ENCODE measurements at regions not wholly inside any gene's neighbourhood (a gene's known extent, or its start where the extent isn't known, plus 50 kb on each side); places are given as distances from the start of the nearest gene placed in this dataset.
"Not testable (repeated sequence)": the region's sequence is repeated elsewhere in the genome, so short reads cannot be mapped to it uniquely, and the experiment has no call there.

GRCh38 chr10:81730891-81731290, 144.1 kb upstream of the NRG3 start:
- peaks cover 4 to 20% of the 10 kb centered on the region in 2 donors for H3K9me3 ChIP-seq (replicated peaks in 1 of 2; ENCODE audit: control insufficient read depth in 1 of 2, insufficient read depth in 1 of 2, low read length in 2 of 2)
- no peak overlapping the region for H3K4me3 Mint-ChIP-seq
- DNase-seq, result no peak
- no peaks in the 10 kb centered on the region for H3K36me3 Mint-ChIP-seq
- no peaks in the 10 kb centered on the region for H3K27me3 ChIP-seq (ENCODE audit: control insufficient read depth in 2 of 2, insufficient read depth in 2 of 2, low read length in 2 of 2)
- intact Hi-C loops (cut with micrococcal nuclease), result no loop called here
- H2AFZ ChIP-seq (ENCODE audit: insufficient read depth, low read depth, low read length, poor library complexity, severe bottlenecking), result no peak overlapping the region
- no peak overlapping the region for H3K27ac ChIP-seq (ENCODE audit: low read depth in 1 of 2, low read length in 2 of 2)
- H3K4me1 ChIP-seq (ENCODE audit: control insufficient read depth in 1 of 2, insufficient read depth in 2 of 2, low read length in 2 of 2), result no peaks in the 10 kb centered on the region
- H3K27ac Mint-ChIP-seq, result no peak overlapping the region
- TF ChIP-seq CTCF (IDR thresholded peaks at IDR 0.05), result no peak
- H3K9ac ChIP-seq (ENCODE audit: insufficient read depth, low read length, poor library complexity, severe bottlenecking), result no peak overlapping the region
- H3K27me3 Mint-ChIP-seq (ENCODE audit: low read depth in 3 of 3), result no peaks in the 10 kb centered on the region
- WGBS (ENCODE audit: insufficient coverage), result no CpG with 5 or more reads among the region's 1 CpG
- no peaks in the 10 kb centered on the region for H3K4me1 Mint-ChIP-seq
- H3K4me2 ChIP-seq (replicated peaks; ENCODE audit: extremely low read depth, low read length, poor library complexity, severe bottlenecking), result no peak overlapping the region
- no peaks in the 10 kb centered on the region for H3K36me3 ChIP-seq (replicated peaks in 1 of 2; ENCODE audit: control insufficient read depth in 1 of 2, insufficient read depth in 2 of 2, low read length in 2 of 2)
- peaks cover 2 to 18% (median 7%) of the 10 kb centered on the region in 7 donors for H3K9me3 Mint-ChIP-seq
- no peaks in the 10 kb centered on the region for H4K20me1 ChIP-seq (ENCODE audit: insufficient read depth, low read length)
- no peak overlapping the region for H3K4me3 ChIP-seq (replicated peaks in 1 of 3; ENCODE audit: low read depth in 2 of 3, low read length in 3 of 3)
- H3K79me2 ChIP-seq (ENCODE audit: insufficient read depth, low read length), result no peaks in the 10 kb centered on the region

- no peak for TF ChIP-seq CTCF (IDR thresholded peaks at IDR 0.05)
- H3K4me2 ChIP-seq (replicated peaks; ENCODE audit: extremely low read depth, low read length, poor library complexity, severe bottlenecking), result no peak overlapping the region
- no CpG with 5 or more reads among the region's 1 CpG for WGBS (ENCODE audit: insufficient coverage)
- intact Hi-C loops (cut with micrococcal nuclease), result no loop called here
- H3K79me2 ChIP-seq (ENCODE audit: insufficient read depth, low read length), result no peaks in the 10 kb centered on the region
- H4K20me1 ChIP-seq (ENCODE audit: insufficient read depth, low read length), result no peaks in the 10 kb centered on the region
- no peaks in the 10 kb centered on the region for H3K27me3 ChIP-seq (ENCODE audit: control insufficient read depth in 2 of 2, insufficient read depth in 2 of 2, low read length in 2 of 2)
- peaks cover 4 to 20% of the 10 kb centered on the region in 2 donors for H3K9me3 ChIP-seq (replicated peaks in 1 of 2; ENCODE audit: control insufficient read depth in 1 of 2, insufficient read depth in 1 of 2, low read length in 2 of 2)
- H2AFZ ChIP-seq (ENCODE audit: insufficient read depth, low read depth, low read length, poor library complexity, severe bottlenecking), result no peak overlapping the region
- H3K27ac ChIP-seq (ENCODE audit: low read depth in 1 of 2, low read length in 2 of 2), result no peak overlapping the region
- Mint-ChIP-seq H3K9me3 (peaks cover 7 to 21% (median 10%) of the 10 kb centered on the region in 7 donors), H3K36me3 (no peaks in the 10 kb centered on the region), H3K27me3 (ENCODE audit: low read depth in 3 of 3) (no peaks in the 10 kb centered on the region), H3K27ac (no peak overlapping the region), H3K4me1 (no peaks in the 10 kb centered on the region), H3K4me3 (no peak overlapping the region)
- DNase-seq, result no peak
- H3K36me3 ChIP-seq (replicated peaks in 1 of 2; ENCODE audit: control insufficient read depth in 1 of 2, insufficient read depth in 2 of 2, low read length in 2 of 2), result no peaks in the 10 kb centered on the region
- no peaks in the 10 kb centered on the region for H3K4me1 ChIP-seq (ENCODE audit: control insufficient read depth in 1 of 2, insufficient read depth in 2 of 2, low read length in 2 of 2)
- H3K4me3 ChIP-seq (replicated peaks in 1 of 3; ENCODE audit: low read depth in 2 of 3, low read length in 3 of 3), result no peak overlapping the region
- no peak overlapping the region for H3K9ac ChIP-seq (ENCODE audit: insufficient read depth, low read length, poor library complexity, severe bottlenecking)
Observed at GRCh38 chr10:81733542-81733941, 141.5 kb upstream of the NRG3 start.

- DNase-seq; H3K79me2 ChIP-seq (ENCODE audit: insufficient read depth, low read length); H3K27me3 Mint-ChIP-seq (ENCODE audit: low read depth in 3 of 3); H3K27ac ChIP-seq (ENCODE audit: low read depth in 1 of 2, low read length in 2 of 2); H3K27ac Mint-ChIP-seq; H3K4me1 ChIP-seq (ENCODE audit: control insufficient read depth in 1 of 2, insufficient read depth in 2 of 2, low read length in 2 of 2); H3K36me3 ChIP-seq (replicated peaks in 1 of 2; ENCODE audit: control insufficient read depth in 1 of 2, insufficient read depth in 2 of 2, low read length in 2 of 2); H3K4me3 Mint-ChIP-seq; H2AFZ ChIP-seq (ENCODE audit: insufficient read depth, low read depth, low read length, poor library complexity, severe bottlenecking); H3K4me2 ChIP-seq (replicated peaks; ENCODE audit: extremely low read depth, low read length, poor library complexity, severe bottlenecking); H3K4me3 ChIP-seq (replicated peaks in 1 of 3; ENCODE audit: low read depth in 2 of 3, low read length in 3 of 3); H3K36me3 Mint-ChIP-seq; H3K27me3 ChIP-seq (ENCODE audit: control insufficient read depth in 2 of 2, insufficient read depth in 2 of 2, low read length in 2 of 2); H3K4me1 Mint-ChIP-seq; H3K9ac ChIP-seq (ENCODE audit: insufficient read depth, low read length, poor library complexity, severe bottlenecking); H4K20me1 ChIP-seq (ENCODE audit: insufficient read depth, low read length); intact Hi-C loops (cut with micrococcal nuclease): not testable (repeated sequence)
- WGBS (ENCODE audit: insufficient coverage), result 80% methylated on average over 1 of the region's 9 CpGs
- H3K9me3 Mint-ChIP-seq, result peaks cover 7 to 21% (median 11%) of the 10 kb centered on the region in 7 donors
- peaks cover 4 to 20% of the 10 kb centered on the region in 2 donors for H3K9me3 ChIP-seq (replicated peaks in 1 of 2; ENCODE audit: control insufficient read depth in 1 of 2, insufficient read depth in 1 of 2, low read length in 2 of 2)
Observed at GRCh38 chr10:81735167-81735566, 139.8 kb upstream of the NRG3 start.
